ENCODE measurements at regions not wholly inside any gene's neighbourhood (a gene's known extent, or its start where the extent isn't known, plus 50 kb on each side); places are given as distances from the start of the nearest gene placed in this dataset.

DNA sequence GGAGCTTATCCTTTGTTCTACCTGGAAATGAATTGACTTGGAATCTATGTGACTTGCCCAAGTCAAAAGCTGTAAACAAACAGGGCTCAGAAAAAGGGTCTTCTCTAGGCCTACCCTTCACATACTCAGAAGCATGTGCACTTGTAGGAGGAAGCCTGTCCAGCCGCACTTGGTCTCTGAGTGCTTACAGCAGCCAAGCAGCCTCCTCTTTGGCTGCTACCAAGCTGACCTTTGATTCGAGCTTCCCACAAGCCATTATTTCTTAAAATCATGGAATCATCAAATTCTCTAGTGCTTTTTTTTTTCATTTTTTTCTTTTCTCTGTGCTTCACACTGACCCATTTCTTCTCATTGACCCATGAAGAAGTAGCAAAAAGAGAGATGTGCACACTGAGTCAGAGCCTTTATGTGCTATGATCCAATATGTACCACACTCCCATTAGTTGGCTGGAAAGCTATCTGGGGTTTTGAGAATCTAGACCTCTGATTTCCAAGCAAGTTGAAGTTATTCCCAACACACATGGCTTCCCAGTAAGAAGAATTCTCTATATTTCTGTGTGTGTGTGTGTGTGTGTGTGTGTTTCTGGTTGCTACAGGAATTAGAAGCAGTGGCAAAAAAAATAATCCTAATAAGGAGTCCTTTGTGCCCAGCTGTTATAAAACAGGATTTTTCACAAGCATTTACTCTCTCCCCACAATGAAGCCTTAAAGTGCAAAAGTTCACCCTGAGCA, 550.3 kb upstream of the TNP1 start:
- no peak for TF ChIP-seq CTCF (IDR thresholded peaks at IDR 0.05)
- Histone ChIP-seq H3K4me3 (no peak overlapping the region), H3K27ac (no peak overlapping the region)
- DNase-seq (ENCODE audit: low spot score), result no peak

GRCh38 chr2:217407362-217407761, 547.5 kb upstream of the TNP1 start:
- no peak for DNase-seq (ENCODE audit: low spot score)
- TF ChIP-seq CTCF (IDR thresholded peaks at IDR 0.05), result no peak
- H3K27ac ChIP-seq, result no peak overlapping the region

DNA sequence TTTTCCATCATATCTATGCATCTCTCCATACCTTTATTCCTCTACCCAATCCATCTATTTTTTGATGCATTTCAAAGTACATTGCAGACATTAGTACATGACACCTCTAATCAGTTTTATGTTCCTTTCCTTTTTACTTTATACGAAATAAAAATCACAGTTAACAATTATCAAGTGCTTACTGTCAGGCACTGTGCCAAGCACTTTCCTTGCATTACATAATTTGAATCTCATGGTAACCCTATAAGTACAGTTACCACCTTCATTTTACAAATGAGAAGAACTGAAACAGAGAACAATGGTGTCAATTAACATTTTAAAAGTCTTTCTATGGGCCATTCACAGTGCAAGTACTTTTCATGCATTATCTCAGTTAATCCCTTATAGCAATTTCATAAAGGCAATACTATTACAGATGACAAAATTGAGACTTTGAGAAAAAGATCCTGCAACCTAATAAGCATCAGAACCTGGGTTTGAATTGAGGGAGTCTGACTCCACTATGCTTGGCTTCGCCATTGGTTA, 544.4 kb upstream of the TNP1 start:
- DNase-seq (ENCODE audit: low spot score), result no peak
- no peak overlapping the region for H3K27ac ChIP-seq
- no peak overlapping the region for H3K4me3 ChIP-seq
- TF ChIP-seq CTCF (IDR thresholded peaks at IDR 0.05), result no peak

More at GRCh38 chr2:217407362-217407761, 547.5 kb upstream of the TNP1 start:
- no peak overlapping the region for H3K4me3 ChIP-seq

- Histone ChIP-seq H3K4me3 (peak overlapping the region; percentile 16), H3K27ac (peak overlapping the region; percentile 40 to 62)
- no peak for TF ChIP-seq CTCF (IDR thresholded peaks at IDR 0.05)
- DNase-seq (ENCODE audit: low spot score), result no peak
These were observed 543.0 kb upstream of the TNP1 start for GRCh38 chr2:217402761-217403383.

GRCh38 chr2:217402144-217402543, 542.3 kb upstream of the TNP1 start:
- Histone ChIP-seq H3K4me3 (no peak overlapping the region), H3K27ac (peak overlapping the region in 1 of 2 donors; percentile 28)
- TF ChIP-seq CTCF (IDR thresholded peaks at IDR 0.05), result no peak
- no peak for DNase-seq (ENCODE audit: low spot score)

GRCh38 chr2:217399291-217399690, 539.4 kb upstream of the TNP1 start:
- Histone ChIP-seq H3K27ac (no peak overlapping the region), H3K4me3 (no peak overlapping the region)
- DNase-seq (ENCODE audit: low spot score), result no peak
- TF ChIP-seq CTCF (IDR thresholded peaks at IDR 0.05), result no peak

GRCh38 chr2:217398860-217399259, 539.0 kb upstream of the TNP1 start:
- H3K27ac ChIP-seq, result no peak overlapping the region
- no peak for DNase-seq (ENCODE audit: low spot score)
- H3K4me3 ChIP-seq, result no peak overlapping the region
- no peak for TF ChIP-seq CTCF (IDR thresholded peaks at IDR 0.05)

Data from coronary artery (tissue), 2 donors.